ENCODE measurements at regions not wholly inside any gene's neighbourhood (a gene's known extent, or its start where the extent isn't known, plus 50 kb on each side); places are given as distances from the start of the nearest gene placed in this dataset.

DNA sequence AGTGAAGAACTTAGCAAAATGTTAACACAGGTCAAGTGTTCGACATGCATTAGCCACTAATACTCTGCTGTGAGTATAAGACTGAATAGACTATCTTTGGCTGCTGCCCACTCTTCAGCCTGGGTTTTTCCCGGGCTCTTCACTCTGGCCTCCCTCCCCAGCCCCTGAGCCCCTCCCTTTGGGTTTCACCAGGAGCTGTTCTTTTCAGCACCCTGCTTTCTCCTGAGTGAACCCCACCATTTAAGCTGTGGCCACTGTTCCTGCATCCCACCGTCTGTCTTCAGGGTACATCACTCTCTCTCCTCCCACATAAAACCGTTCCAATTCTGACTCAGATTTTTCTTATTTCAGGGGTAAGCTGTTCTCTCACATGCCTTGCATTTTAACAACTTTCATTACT, 92.0 kb upstream of the ASIC2 start:
- TF ChIP-seq, protein P1, sequence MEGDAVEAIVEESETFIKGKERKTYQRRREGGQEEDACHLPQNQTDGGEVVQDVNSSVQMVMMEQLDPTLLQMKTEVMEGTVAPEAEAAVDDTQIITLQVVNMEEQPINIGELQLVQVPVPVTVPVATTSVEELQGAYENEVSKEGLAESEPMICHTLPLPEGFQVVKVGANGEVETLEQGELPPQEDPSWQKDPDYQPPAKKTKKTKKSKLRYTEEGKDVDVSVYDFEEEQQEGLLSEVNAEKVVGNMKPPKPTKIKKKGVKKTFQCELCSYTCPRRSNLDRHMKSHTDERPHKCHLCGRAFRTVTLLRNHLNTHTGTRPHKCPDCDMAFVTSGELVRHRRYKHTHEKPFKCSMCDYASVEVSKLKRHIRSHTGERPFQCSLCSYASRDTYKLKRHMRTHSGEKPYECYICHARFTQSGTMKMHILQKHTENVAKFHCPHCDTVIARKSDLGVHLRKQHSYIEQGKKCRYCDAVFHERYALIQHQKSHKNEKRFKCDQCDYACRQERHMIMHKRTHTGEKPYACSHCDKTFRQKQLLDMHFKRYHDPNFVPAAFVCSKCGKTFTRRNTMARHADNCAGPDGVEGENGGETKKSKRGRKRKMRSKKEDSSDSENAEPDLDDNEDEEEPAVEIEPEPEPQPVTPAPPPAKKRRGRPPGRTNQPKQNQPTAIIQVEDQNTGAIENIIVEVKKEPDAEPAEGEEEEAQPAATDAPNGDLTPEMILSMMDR (IDR thresholded peaks at IDR 0.05; ENCODE audit: extremely low read depth, missing control alignments), result no peak
- DNase-seq (ENCODE audit: low spot score), result peak; percentile 10

DNA sequence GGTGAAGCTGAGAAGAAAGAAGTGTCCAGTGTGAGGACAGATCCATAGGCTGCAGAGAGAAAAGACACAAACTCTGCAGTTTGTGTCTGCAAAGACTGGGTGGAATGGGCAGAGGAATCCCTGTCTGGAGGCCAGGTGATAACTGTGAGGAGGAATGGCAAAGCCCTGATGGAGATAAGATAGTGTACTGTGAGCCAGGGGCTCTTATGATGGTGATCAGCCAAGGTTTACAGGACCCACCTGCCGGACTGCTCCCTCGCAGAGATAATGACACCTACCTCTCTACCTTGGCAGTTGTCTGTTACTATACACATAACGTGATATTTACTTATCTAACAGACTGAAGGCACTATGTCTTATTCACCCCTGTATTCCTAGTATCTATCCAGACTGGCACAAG, 92.6 kb upstream of the ASIC2 start:
- TF ChIP-seq, protein P1 (IDR thresholded peaks at IDR 0.05; ENCODE audit: extremely low read depth, missing control alignments), result no peak
- no peak for DNase-seq (ENCODE audit: low spot score)

DNA sequence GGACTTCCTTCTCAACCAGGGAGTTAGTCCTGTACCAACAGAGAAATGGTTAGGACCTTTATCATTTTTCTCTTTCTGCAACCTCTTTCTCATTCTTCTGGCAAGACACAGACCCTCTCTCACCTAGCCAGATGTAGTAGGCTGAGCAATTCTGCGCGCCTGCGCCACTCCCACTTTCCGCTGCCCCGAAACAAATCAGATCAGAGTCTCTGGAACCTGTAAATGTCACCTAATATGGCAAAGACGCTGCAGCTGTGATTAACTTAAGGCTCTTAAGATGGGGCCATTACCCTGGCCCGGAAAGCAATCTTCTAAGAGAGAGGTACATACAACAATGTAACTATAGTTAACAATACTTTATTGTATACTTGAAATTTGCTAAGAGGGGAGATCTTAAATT, 94.3 kb upstream of the ASIC2 start:
- TF ChIP-seq, protein P1 (IDR thresholded peaks at IDR 0.05; ENCODE audit: extremely low read depth, missing control alignments), result no peak
- no peak for DNase-seq (ENCODE audit: low spot score)

DNA sequence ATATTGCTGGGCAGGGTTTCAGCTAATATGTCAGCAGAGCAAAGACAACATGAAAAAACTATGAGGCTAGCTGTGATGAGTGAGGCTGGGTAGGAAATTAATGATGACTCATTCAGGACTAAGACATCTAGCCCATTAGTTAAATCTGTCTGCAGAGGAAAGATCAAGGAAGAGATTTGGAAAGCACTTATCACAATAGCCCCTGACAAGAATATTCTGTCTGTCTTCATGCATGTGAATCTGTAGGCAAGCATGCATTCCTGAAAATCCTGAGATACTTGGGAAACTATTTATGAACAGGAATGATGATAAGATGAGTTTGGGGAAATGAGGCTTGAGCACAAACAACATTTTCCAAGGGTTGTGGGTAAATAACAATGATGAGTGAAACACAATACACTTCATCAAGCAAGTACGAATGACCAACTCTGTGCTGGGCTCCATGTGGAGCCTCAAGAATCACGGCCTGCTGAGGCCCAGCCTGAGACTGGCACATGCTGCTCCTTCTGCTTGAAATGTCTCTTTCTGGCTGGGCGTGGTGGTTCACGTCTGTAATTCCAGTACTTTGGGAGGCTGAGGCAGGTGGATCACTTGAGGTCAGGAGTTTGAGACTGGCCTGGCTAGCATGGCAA, 96.5 kb upstream of the ASIC2 start:
- no peak for DNase-seq (ENCODE audit: low spot score)
- TF ChIP-seq, protein P1 (IDR thresholded peaks at IDR 0.05; ENCODE audit: extremely low read depth, missing control alignments), result no peak

DNA sequence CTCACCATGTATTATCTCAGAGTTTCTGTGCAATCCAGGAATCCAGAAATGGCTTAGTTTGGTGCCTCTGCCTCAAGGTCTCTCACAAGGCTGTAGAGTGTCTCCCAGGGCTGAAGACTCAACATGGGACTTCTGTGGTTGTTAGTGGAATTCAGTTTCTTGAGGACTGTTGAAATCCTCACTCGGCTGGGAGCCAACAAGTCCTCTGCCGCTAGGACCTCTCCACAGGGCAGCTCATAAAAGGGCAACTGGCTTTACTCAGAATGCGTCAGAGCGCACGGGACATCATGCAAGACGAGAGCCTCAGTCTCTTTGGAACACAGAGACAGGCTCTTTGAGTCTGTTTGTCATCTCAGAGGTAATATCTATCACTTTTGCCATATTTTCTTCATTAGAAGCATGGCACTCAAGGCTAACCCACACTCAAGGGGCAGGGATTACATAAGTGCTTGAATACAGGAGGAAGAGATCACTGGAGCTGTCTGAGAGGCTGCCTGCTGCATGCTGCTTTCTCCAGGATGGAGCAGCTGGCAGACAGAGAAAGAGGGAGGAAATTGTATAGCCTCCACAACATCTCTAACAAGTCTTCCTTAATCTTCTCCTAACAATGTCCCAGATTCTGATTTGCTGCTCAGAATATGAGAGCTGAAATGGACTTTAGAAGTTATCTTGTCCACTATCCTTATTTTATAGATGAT, 97.5 kb upstream of the ASIC2 start:
- TF ChIP-seq, protein P1 (IDR thresholded peaks at IDR 0.05; ENCODE audit: extremely low read depth, missing control alignments), result no peak
- DNase-seq (ENCODE audit: low spot score), result no peak

DNA sequence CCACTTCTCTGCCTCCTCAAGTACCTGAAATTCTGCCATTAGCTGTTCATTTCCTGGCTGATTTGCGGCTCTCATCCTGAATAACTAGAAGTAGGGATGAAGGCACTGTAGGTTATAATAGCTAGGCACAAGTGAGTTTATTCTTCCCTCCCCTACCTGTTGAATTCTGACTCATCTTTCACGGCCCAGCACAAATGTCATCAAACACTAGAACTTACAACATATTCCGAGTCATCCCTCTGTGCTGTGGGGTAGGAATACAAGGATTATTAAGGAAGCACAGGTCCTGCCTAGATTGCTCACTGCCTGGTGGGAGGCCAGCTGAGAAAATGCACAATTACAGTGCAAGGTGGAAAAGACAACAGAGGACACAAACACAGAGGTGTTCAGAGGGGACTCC, 103.7 kb upstream of the ASIC2 start:
- TF ChIP-seq, protein P1 (IDR thresholded peaks at IDR 0.05; ENCODE audit: extremely low read depth, missing control alignments), result no peak
- no peak for DNase-seq (ENCODE audit: low spot score)

DNA sequence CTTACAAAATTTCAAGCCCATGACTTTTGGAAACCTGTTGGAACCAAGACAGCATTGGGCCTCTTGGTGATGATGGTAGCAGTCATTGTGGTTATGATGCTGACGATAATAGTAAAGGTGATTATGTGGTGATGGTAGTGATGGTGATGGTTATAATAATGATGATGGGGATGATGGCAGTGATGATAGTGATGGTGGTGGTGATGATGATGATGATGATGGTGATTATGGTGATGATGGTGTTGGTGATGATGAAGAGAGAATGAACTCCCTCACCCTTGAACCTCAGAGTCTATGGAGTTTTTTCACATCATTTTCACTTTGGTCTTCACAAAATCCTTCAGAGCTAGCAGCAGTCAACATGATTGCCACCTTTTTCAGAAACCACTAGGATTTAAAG, 105.3 kb upstream of the ASIC2 start:
- DNase-seq (ENCODE audit: low spot score), result no peak
- TF ChIP-seq, protein P1 (IDR thresholded peaks at IDR 0.05; ENCODE audit: extremely low read depth, missing control alignments), result no peak
